WTC11 (cell line): ENCODE measurements at regions not wholly inside any gene's neighbourhood (a gene's known extent, or its start where the extent isn't known, plus 50 kb on each side); places are given as distances from the start of the nearest gene placed in this dataset.

ENCODE experiments used
- ATAC-seq: fragments of 200-7000 bp; cut with Tn5 transposase; 2 replicates; pipeline ENCODE4 v1.10.0; 2021; ENCODE audit warnings: mild to moderate bottlenecking, moderate library complexity
- CTCF ChIA-PET: fragments of 300-600 bp; sonication (Branson Sonifier 250); formaldehyde crosslinking; loops from one replicate; lab custom pipeline; 2021; ENCODE audit warnings: antibody characterized with exemption; lab: Charles Lee
- POLR2A ChIA-PET: fragments of 350-600 bp; sonication (Branson Sonifier 250); formaldehyde crosslinking; loops from one replicate; lab custom pipeline; 2021; ENCODE audit warnings: antibody characterized with exemption; lab: Charles Lee
- DNase-seq: peaks from one replicate; pipeline ENCODE4 v3.0.0; 2021; ENCODE audit warnings: low spot score
- H3K27ac Mint-ChIP-seq: 2 replicates; pipeline ENCODE4 v1.8.0; 2021; ENCODE audit warnings: mixed read lengths
- H3K27me3 Mint-ChIP-seq: 2 replicates; pipeline ENCODE4 v1.8.0; 2021; ENCODE audit warnings: low read depth, mild to moderate bottlenecking, moderate library complexity, mixed read lengths
- H3K36me3 Mint-ChIP-seq: 2 replicates; pipeline ENCODE4 v1.8.0; 2021; ENCODE audit warnings: mixed read lengths
- H3K4me1 Mint-ChIP-seq: 2 replicates; pipeline ENCODE4 v1.8.0; 2022; ENCODE audit warnings: mixed read lengths
- H3K4me3 Mint-ChIP-seq: 2 replicates; pipeline ENCODE4 v1.8.0; 2021; ENCODE audit warnings: mild to moderate bottlenecking, moderate library complexity, mixed read lengths
- H3K9me3 Mint-ChIP-seq: 2 replicates; pipeline ENCODE4 v1.8.0; 2021; ENCODE audit warnings: mixed read lengths
- ESRRA ChIP-seq: sonication (generic); formaldehyde crosslinking; IDR thresholded peaks from 2 replicates; pipeline ENCODE4 v1.8.1; 2022; ENCODE audit warnings: mild to moderate bottlenecking, missing genetic modification reagents, borderline replicate concordance
- FOXJ3 ChIP-seq: sonication (generic); formaldehyde crosslinking; IDR thresholded peaks from 2 replicates; pipeline ENCODE4 v1.9.0; 2021; ENCODE audit warnings: missing genetic modification reagents, mild to moderate bottlenecking, borderline replicate concordance
- IRF2 ChIP-seq: sonication (generic); formaldehyde crosslinking; IDR thresholded peaks from 2 replicates; pipeline ENCODE4 v1.8.0; 2022; ENCODE audit warnings: low read depth, missing genetic modification reagents, borderline replicate concordance
- NR1H2 ChIP-seq: sonication (generic); formaldehyde crosslinking; IDR thresholded peaks from 2 replicates; pipeline ENCODE4 v1.9.0; 2021; ENCODE audit warnings: mild to moderate bottlenecking, moderate library complexity, missing genetic modification reagents
- RORB ChIP-seq: fragments of 250-450 bp; sonication (Bioruptor Pico); IDR thresholded peaks from 2 replicates; pipeline ENCODE4 v1.9.0; 2021; ENCODE audit warnings: mild to moderate bottlenecking
- ZBTB21 ChIP-seq: sonication (generic); formaldehyde crosslinking; IDR thresholded peaks from 2 replicates; pipeline ENCODE4 v1.8.1; 2023; ENCODE audit warnings: mild to moderate bottlenecking, missing genetic modification reagents, borderline replicate concordance
- TF ChIP-seq, protein P1 (sequence below): fragments of 250-450 bp; sonication (Bioruptor Pico); IDR thresholded peaks from 2 replicates; pipeline ENCODE4 v1.9.0; 2021; ENCODE audit warnings: mild to moderate bottlenecking
- TF ChIP-seq, protein P2 (sequence below): fragments of 250-450 bp; sonication (Bioruptor Pico); IDR thresholded peaks from 2 replicates; pipeline ENCODE4 v1.9.0; 2021; ENCODE audit warnings: mild to moderate bottlenecking, borderline replicate concordance
- TF ChIP-seq, protein P3 (sequence below): sonication (generic); formaldehyde crosslinking; IDR thresholded peaks from 2 replicates; pipeline ENCODE4 v1.8.1; 2022; ENCODE audit warnings: missing genetic modification reagents, borderline replicate concordance

DNA sequence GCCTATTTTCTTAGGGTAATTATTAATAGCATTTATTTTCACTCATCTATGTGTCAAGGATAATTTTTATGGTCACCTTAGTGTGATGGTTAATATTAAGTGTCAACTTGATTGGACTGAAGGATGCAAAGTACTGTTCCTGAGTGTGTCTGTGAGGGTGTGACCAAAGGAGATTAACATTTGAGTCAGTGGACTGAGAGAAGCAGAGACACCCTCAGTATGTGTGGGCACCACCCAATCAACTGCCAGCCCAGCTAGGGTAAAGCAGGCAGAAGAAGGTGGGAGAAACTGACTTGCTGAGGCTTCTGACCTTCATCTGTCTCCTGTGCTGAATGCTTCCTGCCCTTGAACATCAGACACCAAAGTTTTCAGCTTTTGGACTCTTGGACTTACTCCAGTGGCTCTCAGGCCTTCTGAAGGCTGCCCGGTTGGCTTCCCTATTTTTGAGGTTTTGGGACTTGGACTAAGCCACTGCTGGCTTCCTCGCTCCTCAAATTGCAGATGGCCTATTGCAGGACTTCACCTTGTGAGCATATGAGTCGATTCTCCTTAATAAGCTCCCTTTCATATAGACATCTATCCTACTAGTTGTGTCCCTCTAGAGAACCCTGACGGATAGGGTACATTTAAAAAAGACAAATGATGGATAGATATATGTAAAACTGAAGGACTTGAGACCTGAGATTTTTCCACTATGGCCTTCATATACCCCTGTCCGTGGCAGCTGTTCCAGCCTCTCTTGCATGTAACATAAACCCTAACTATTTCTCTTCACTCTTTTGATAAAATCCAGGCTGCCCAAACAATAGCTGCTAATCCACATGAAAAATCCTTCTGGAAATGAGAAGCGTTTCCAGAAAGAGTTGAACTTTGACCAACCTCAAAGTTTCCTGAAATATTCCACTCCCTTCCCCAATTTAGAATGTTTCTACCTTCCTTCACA lies 62.1 kb upstream of the RGS17 start:
- H3K27ac Mint-ChIP-seq, result no peak overlapping the region

DNA sequence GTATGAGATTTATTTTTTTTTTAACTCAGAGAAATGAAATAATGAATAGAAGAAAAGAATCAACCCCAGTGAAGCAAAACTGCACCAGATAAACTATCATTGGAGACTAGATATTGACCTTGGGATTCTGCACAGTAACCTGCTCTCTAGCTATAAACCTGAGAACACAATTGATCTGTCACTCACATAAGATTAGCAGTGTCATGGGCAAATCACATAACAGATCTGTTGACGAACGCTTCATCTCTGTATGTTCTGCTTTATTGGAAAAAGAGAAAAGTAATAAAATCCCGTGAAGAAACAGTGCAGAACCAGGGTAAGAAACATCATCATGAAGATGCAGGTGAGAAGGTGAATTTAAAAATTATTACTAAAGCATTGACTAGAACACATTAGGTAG lies 52.8 kb upstream of the RGS17 start:
- POLR2A ChIA-PET, result no interaction called here
- no peaks in the 10 kb centered on the region for H3K36me3 Mint-ChIP-seq
- peaks cover 10% of the 10 kb centered on the region for H3K9me3 Mint-ChIP-seq
- H3K27ac Mint-ChIP-seq, result no peak overlapping the region
- H3K27me3 Mint-ChIP-seq, result no peaks in the 10 kb centered on the region
- ATAC-seq (no peak), DNase-seq (no peak)
- TF ChIP-seq, protein P1, sequence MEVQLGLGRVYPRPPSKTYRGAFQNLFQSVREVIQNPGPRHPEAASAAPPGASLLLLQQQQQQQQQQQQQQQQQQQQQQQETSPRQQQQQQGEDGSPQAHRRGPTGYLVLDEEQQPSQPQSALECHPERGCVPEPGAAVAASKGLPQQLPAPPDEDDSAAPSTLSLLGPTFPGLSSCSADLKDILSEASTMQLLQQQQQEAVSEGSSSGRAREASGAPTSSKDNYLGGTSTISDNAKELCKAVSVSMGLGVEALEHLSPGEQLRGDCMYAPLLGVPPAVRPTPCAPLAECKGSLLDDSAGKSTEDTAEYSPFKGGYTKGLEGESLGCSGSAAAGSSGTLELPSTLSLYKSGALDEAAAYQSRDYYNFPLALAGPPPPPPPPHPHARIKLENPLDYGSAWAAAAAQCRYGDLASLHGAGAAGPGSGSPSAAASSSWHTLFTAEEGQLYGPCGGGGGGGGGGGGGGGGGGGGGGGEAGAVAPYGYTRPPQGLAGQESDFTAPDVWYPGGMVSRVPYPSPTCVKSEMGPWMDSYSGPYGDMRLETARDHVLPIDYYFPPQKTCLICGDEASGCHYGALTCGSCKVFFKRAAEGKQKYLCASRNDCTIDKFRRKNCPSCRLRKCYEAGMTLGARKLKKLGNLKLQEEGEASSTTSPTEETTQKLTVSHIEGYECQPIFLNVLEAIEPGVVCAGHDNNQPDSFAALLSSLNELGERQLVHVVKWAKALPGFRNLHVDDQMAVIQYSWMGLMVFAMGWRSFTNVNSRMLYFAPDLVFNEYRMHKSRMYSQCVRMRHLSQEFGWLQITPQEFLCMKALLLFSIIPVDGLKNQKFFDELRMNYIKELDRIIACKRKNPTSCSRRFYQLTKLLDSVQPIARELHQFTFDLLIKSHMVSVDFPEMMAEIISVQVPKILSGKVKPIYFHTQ, result no peak
- TF ChIP-seq NR1H2 (CRISPR knock-in tag), result no peak
- no peak for TF ChIP-seq FOXJ3 (CRISPR knock-in tag)
- TF ChIP-seq RORB (CRISPR knock-in tag), result no peak
- TF ChIP-seq, protein P2, sequence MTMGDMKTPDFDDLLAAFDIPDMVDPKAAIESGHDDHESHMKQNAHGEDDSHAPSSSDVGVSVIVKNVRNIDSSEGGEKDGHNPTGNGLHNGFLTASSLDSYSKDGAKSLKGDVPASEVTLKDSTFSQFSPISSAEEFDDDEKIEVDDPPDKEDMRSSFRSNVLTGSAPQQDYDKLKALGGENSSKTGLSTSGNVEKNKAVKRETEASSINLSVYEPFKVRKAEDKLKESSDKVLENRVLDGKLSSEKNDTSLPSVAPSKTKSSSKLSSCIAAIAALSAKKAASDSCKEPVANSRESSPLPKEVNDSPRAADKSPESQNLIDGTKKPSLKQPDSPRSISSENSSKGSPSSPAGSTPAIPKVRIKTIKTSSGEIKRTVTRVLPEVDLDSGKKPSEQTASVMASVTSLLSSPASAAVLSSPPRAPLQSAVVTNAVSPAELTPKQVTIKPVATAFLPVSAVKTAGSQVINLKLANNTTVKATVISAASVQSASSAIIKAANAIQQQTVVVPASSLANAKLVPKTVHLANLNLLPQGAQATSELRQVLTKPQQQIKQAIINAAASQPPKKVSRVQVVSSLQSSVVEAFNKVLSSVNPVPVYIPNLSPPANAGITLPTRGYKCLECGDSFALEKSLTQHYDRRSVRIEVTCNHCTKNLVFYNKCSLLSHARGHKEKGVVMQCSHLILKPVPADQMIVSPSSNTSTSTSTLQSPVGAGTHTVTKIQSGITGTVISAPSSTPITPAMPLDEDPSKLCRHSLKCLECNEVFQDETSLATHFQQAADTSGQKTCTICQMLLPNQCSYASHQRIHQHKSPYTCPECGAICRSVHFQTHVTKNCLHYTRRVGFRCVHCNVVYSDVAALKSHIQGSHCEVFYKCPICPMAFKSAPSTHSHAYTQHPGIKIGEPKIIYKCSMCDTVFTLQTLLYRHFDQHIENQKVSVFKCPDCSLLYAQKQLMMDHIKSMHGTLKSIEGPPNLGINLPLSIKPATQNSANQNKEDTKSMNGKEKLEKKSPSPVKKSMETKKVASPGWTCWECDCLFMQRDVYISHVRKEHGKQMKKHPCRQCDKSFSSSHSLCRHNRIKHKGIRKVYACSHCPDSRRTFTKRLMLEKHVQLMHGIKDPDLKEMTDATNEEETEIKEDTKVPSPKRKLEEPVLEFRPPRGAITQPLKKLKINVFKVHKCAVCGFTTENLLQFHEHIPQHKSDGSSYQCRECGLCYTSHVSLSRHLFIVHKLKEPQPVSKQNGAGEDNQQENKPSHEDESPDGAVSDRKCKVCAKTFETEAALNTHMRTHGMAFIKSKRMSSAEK (CRISPR knock-in tag), result no peak
- peaks cover 4% of the 10 kb centered on the region for H3K4me1 Mint-ChIP-seq
- CTCF ChIA-PET, result no interaction called here
- no peak overlapping the region for H3K4me3 Mint-ChIP-seq

More for the DNA sequence above, 62.1 kb upstream of the RGS17 start:
- CTCF ChIA-PET, result no interaction called here
- Mint-ChIP-seq H3K9me3 (no peaks in the 10 kb centered on the region), H3K4me1 (no peaks in the 10 kb centered on the region; the same call in 1 of the 2 replicates), H3K4me3 (no peak overlapping the region), H3K27me3 (no peaks in the 10 kb centered on the region), H3K36me3 (no peaks in the 10 kb centered on the region)
- POLR2A ChIA-PET, result no interaction called here
- ATAC-seq (no peak), DNase-seq (no peak)
- no peak for TF ChIP-seq ESRRA (CRISPR knock-in tag)
- TF ChIP-seq FOXJ3 (CRISPR knock-in tag), result no peak
- TF ChIP-seq IRF2 (CRISPR knock-in tag), result no peak
- TF ChIP-seq, protein P3, sequence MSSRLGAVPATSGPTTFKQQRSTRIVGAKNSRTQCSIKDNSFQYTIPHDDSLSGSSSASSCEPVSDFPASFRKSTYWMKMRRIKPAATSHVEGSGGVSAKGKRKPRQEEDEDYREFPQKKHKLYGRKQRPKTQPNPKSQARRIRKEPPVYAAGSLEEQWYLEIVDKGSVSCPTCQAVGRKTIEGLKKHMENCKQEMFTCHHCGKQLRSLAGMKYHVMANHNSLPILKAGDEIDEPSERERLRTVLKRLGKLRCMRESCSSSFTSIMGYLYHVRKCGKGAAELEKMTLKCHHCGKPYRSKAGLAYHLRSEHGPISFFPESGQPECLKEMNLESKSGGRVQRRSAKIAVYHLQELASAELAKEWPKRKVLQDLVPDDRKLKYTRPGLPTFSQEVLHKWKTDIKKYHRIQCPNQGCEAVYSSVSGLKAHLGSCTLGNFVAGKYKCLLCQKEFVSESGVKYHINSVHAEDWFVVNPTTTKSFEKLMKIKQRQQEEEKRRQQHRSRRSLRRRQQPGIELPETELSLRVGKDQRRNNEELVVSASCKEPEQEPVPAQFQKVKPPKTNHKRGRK (CRISPR knock-in tag), result no peak
- TF ChIP-seq ZBTB21 (CRISPR knock-in tag), result no peak
